ENCODE measurements at regions not wholly inside any gene's neighbourhood (a gene's known extent, or its start where the extent isn't known, plus 50 kb on each side); places are given as distances from the start of the nearest gene placed in this dataset.

DNA sequence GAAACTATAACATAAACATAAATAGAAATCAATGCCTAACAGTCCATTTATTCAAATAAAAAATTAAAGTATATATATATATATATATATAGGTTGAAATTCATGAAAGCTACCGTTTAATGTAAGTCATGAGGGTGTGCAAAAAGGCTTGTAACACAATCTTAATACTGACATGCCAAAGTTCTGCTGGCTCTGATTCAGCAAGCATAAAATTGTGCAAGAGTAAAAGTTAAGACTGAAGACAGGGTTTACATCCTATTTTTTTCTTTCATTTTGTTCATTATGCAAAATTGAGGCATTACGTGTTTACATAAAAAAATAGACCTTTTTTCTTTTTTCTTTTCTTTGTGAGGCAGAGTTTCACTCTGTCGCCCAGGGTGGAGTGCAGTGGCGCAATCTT, 984.2 kb downstream of the FSCB start:
- TF ChIP-seq EZH2 (IDR thresholded peaks at IDR 0.05; ENCODE audit: low read depth, unreplicated experiment): no peak
- TF ChIP-seq, protein P1, sequence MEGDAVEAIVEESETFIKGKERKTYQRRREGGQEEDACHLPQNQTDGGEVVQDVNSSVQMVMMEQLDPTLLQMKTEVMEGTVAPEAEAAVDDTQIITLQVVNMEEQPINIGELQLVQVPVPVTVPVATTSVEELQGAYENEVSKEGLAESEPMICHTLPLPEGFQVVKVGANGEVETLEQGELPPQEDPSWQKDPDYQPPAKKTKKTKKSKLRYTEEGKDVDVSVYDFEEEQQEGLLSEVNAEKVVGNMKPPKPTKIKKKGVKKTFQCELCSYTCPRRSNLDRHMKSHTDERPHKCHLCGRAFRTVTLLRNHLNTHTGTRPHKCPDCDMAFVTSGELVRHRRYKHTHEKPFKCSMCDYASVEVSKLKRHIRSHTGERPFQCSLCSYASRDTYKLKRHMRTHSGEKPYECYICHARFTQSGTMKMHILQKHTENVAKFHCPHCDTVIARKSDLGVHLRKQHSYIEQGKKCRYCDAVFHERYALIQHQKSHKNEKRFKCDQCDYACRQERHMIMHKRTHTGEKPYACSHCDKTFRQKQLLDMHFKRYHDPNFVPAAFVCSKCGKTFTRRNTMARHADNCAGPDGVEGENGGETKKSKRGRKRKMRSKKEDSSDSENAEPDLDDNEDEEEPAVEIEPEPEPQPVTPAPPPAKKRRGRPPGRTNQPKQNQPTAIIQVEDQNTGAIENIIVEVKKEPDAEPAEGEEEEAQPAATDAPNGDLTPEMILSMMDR (conservative IDR thresholded peaks at IDR 0.05; ENCODE audit: low read depth in 2 of 2): no peak
- no peak for TF ChIP-seq EZH2phosphoT487 (IDR thresholded peaks at IDR 0.05; ENCODE audit: unreplicated experiment)

Data from GM23338 (cell line).